ENCODE measurements at regions not wholly inside any gene's neighbourhood (a gene's known extent, or its start where the extent isn't known, plus 50 kb on each side); places are given as distances from the start of the nearest gene placed in this dataset.

- TF ChIP-seq PAX5 (IDR thresholded peaks at IDR 0.05; ENCODE audit: insufficient read depth, low read length, severe bottlenecking) = no peak
- TF ChIP-seq TAF1 (IDR thresholded peaks at IDR 0.05; ENCODE audit: low read depth, low read length) = no peak
- no peak for TF ChIP-seq POLR2A (IDR thresholded peaks at IDR 0.05; ENCODE audit: low read depth, low read length)
- no peak for TF ChIP-seq POU2F2 (IDR thresholded peaks at IDR 0.05; ENCODE audit: low read depth, low read length)
- TF ChIP-seq POLR2AphosphoS5 (IDR thresholded peaks at IDR 0.05; ENCODE audit: low read depth, low read length) = no peak
- TF ChIP-seq SPI1 (IDR thresholded peaks at IDR 0.05; ENCODE audit: low read depth, low read length) = no peak
- DNase-seq (ENCODE audit: insufficient read length, low spot score) = no peak
Measured at GRCh38 chr7:25802473-25802872, 349.5 kb upstream of the NFE2L3 start.

DNA sequence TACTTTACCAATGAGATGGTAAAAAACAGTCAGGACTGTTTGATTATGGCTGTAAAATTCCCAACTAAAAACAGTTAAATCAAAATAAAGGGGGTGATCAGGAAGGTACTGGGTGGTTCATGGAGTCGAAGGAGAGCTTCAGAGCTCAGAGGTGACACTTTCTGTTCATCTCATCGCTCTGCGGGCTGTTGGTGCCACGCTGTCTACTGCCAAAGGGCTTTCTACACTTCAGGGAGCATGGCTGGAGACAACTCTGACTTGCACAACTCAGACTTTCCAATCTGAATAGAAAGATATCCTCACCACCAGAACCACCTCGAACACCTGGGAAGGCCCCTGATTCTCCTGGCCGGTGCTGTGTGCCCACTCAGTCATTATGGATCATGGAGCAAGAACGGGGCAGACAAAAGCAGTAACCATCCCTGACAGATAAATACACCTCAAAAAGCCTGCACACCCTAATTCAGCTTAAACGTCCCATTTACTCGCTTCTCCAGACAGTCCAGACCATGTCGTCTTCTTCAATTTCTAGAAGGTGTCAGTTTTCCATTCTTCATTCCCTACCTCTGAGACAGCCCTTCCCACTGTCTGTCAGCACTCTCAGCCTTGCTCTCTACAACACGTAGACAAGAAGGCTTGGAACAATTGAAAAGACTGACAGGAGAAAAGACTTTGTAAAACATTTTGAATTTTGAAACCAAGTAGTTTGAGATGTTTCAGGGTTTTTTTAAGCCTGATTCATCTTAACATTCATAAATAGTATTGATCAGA, 348.7 kb upstream of the NFE2L3 start:
- TF ChIP-seq PAX5 (IDR thresholded peaks at IDR 0.05; ENCODE audit: insufficient read depth, low read length, severe bottlenecking) (no peak), POLR2A (IDR thresholded peaks at IDR 0.05; ENCODE audit: low read depth, low read length) (no peak), POLR2AphosphoS5 (IDR thresholded peaks at IDR 0.05; ENCODE audit: low read depth, low read length) (no peak)
- DNase-seq (ENCODE audit: insufficient read length, low spot score) = no peak
- no peak for FAIRE-seq

More at GRCh38 chr7:25802473-25802872, 349.5 kb upstream of the NFE2L3 start:
- FAIRE-seq = no peak

GRCh38 chr7:25804154-25804553, 347.8 kb upstream of the NFE2L3 start:
- no peak for FAIRE-seq
- DNase-seq (ENCODE audit: insufficient read length, low spot score) = no peak
- TF ChIP-seq POU2F2 (IDR thresholded peaks at IDR 0.05; ENCODE audit: low read depth, low read length) = no peak
- TF ChIP-seq TAF1 (IDR thresholded peaks at IDR 0.05; ENCODE audit: low read depth, low read length) = no peak
- TF ChIP-seq POLR2A (IDR thresholded peaks at IDR 0.05; ENCODE audit: low read depth, low read length) = no peak
- TF ChIP-seq POLR2AphosphoS5 (IDR thresholded peaks at IDR 0.05; ENCODE audit: low read depth, low read length) = no peak
- no peak for TF ChIP-seq PAX5 (IDR thresholded peaks at IDR 0.05; ENCODE audit: insufficient read depth, low read length, severe bottlenecking)
- TF ChIP-seq SPI1 (IDR thresholded peaks at IDR 0.05; ENCODE audit: low read depth, low read length) = no peak

- FAIRE-seq (no peak), DNase-seq (ENCODE audit: insufficient read length, low spot score) (no peak)
- TF ChIP-seq POLR2A (IDR thresholded peaks at IDR 0.05; ENCODE audit: low read depth, low read length) (no peak), POU2F2 (IDR thresholded peaks at IDR 0.05; ENCODE audit: low read depth, low read length) (no peak), SPI1 (IDR thresholded peaks at IDR 0.05; ENCODE audit: low read depth, low read length) (no peak), TAF1 (IDR thresholded peaks at IDR 0.05; ENCODE audit: low read depth, low read length) (no peak), PAX5 (IDR thresholded peaks at IDR 0.05; ENCODE audit: insufficient read depth, low read length, severe bottlenecking) (no peak), POLR2AphosphoS5 (IDR thresholded peaks at IDR 0.05; ENCODE audit: low read depth, low read length) (no peak)
Measured at GRCh38 chr7:25805027-25805687, 346.8 kb upstream of the NFE2L3 start.

DNA sequence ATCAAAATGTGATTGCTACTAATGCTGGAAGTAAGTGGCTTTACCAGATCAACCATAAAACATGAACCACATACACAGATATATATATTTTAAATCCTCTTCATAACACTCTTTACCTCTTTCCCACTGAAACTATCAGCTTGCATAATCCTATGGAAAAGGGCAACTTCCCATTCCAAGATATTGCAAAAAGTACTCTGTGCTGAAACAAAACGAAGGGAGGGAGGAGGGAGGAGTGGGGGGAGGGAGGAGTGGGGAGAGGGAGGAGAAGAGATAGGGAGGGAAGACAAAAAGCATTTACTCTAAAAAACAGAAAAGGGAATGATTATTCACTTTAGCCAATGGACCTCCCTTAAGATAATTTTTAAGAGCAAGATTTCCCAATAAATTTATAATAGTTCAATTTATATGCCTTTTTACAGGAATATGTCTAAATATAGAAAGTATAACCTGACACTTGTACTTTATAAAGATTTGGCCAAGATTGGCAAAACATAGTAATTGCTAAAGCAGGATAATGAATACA, 344.8 kb upstream of the NFE2L3 start:
- FAIRE-seq (no peak), DNase-seq (ENCODE audit: insufficient read length, low spot score) (no peak)
- TF ChIP-seq POU2F2 (IDR thresholded peaks at IDR 0.05; ENCODE audit: low read depth, low read length) (no peak), POLR2A (IDR thresholded peaks at IDR 0.05; ENCODE audit: low read depth, low read length) (no peak), TAF1 (IDR thresholded peaks at IDR 0.05; ENCODE audit: low read depth, low read length) (no peak), POLR2AphosphoS5 (IDR thresholded peaks at IDR 0.05; ENCODE audit: low read depth, low read length) (no peak), SPI1 (IDR thresholded peaks at IDR 0.05; ENCODE audit: low read depth, low read length) (no peak), PAX5 (IDR thresholded peaks at IDR 0.05; ENCODE audit: insufficient read depth, low read length, severe bottlenecking) (no peak)

- no peak for FAIRE-seq
- DNase-seq (ENCODE audit: insufficient read length, low spot score) = no peak
- TF ChIP-seq SPI1 (IDR thresholded peaks at IDR 0.05; ENCODE audit: low read depth, low read length) = no peak
- TF ChIP-seq PAX5 (IDR thresholded peaks at IDR 0.05; ENCODE audit: insufficient read depth, low read length, severe bottlenecking) = no peak
Measured at GRCh38 chr7:25809441-25809840, 342.6 kb upstream of the NFE2L3 start.

GRCh38 chr7:25812086-25812850, 339.7 kb upstream of the NFE2L3 start:
- no peak for DNase-seq (ENCODE audit: insufficient read length, low spot score)
- no peak for FAIRE-seq
- TF ChIP-seq POU2F2 (IDR thresholded peaks at IDR 0.05; ENCODE audit: low read depth, low read length) (no peak), POLR2AphosphoS5 (IDR thresholded peaks at IDR 0.05; ENCODE audit: low read depth, low read length) (no peak), TAF1 (IDR thresholded peaks at IDR 0.05; ENCODE audit: low read depth, low read length) (no peak), POLR2A (IDR thresholded peaks at IDR 0.05; ENCODE audit: low read depth, low read length) (no peak), PAX5 (IDR thresholded peaks at IDR 0.05; ENCODE audit: insufficient read depth, low read length, severe bottlenecking) (no peak), SPI1 (IDR thresholded peaks at IDR 0.05; ENCODE audit: low read depth, low read length) (no peak)

DNA sequence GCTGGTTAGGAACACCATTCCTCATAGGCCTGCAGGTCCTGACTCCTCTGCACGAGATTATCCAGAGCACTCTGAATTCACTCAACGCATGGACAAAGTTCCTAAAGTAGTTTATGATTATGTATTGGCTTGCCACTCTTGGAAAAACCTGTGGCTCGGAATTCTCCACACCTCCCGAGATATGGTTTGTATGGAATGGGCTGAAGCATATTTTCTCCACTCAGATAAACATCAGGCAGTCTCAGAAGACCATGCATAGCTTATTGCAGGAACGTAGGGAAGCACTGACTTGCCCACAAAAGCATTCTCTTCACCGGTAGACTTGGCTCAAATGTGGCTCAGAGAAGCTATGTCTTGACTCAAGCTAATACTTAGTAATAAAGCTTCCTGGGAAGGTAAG, 338.6 kb upstream of the NFE2L3 start:
- FAIRE-seq (no peak), DNase-seq (ENCODE audit: insufficient read length, low spot score) (no peak)
- TF ChIP-seq TAF1 (IDR thresholded peaks at IDR 0.05; ENCODE audit: low read depth, low read length) (no peak), PAX5 (IDR thresholded peaks at IDR 0.05; ENCODE audit: insufficient read depth, low read length, severe bottlenecking) (no peak), SPI1 (IDR thresholded peaks at IDR 0.05; ENCODE audit: low read depth, low read length) (no peak), POU2F2 (IDR thresholded peaks at IDR 0.05; ENCODE audit: low read depth, low read length) (no peak)

- no peak for DNase-seq (ENCODE audit: insufficient read length, low spot score)
- no peak for FAIRE-seq
- TF ChIP-seq POLR2A (IDR thresholded peaks at IDR 0.05; ENCODE audit: low read depth, low read length) (no peak), PAX5 (IDR thresholded peaks at IDR 0.05; ENCODE audit: insufficient read depth, low read length, severe bottlenecking) (no peak), POLR2AphosphoS5 (IDR thresholded peaks at IDR 0.05; ENCODE audit: low read depth, low read length) (no peak), SPI1 (IDR thresholded peaks at IDR 0.05; ENCODE audit: low read depth, low read length) (no peak), POU2F2 (IDR thresholded peaks at IDR 0.05; ENCODE audit: low read depth, low read length) (no peak), TAF1 (IDR thresholded peaks at IDR 0.05; ENCODE audit: low read depth, low read length) (no peak)
Measured at GRCh38 chr7:25815711-25816110, 336.3 kb upstream of the NFE2L3 start.
